Loucy (cell line): ENCODE measurements at regions not wholly inside any gene's neighbourhood (a gene's known extent, or its start where the extent isn't known, plus 50 kb on each side); places are given as distances from the start of the nearest gene placed in this dataset.

Experiments
- CTCF ChIP-seq: fragments of 200-600 bp; sonication (generic); conservative IDR thresholded peaks from 2 replicates; pipeline ENCODE4 v1.5.1; 2014; ENCODE audit warnings: mild to moderate bottlenecking, antibody characterized with exemption, low read length
- EZH2phosphoT487 ChIP-seq: fragments of 200-600 bp; IDR thresholded peaks from 2 replicates; pipeline ENCODE4 v1.6.1; 2018; ENCODE audit warnings: antibody characterized with exemption, mild to moderate bottlenecking, moderate library complexity, borderline replicate concordance

- TF ChIP-seq CTCF (no peak), EZH2phosphoT487 (no peak)
Observed at GRCh38 chr15:87142096-87142495, 1062.4 kb downstream of the AGBL1 start.
